ENCODE measurements at regions not wholly inside any gene's neighbourhood (a gene's known extent, or its start where the extent isn't known, plus 50 kb on each side); places are given as distances from the start of the nearest gene placed in this dataset.

GRCh38 chr2:118658596-118659198 is 188.8 kb downstream of the EN1 start:
- DNase-seq: no peak

GRCh38 chr2:118657466-118657865 is 190.0 kb downstream of the EN1 start:
- DNase-seq: no peak

- no peak for DNase-seq
These were observed 192.5 kb downstream of the EN1 start for GRCh38 chr2:118654945-118655344.

- no peak for DNase-seq
These were observed 197.1 kb downstream of the EN1 start for GRCh38 chr2:118650327-118650726.

GRCh38 chr2:118645876-118646275 is 201.6 kb downstream of the EN1 start:
- no peak for DNase-seq

- no peak for DNase-seq
These were observed 203.3 kb downstream of the EN1 start for GRCh38 chr2:118644190-118644589.

GRCh38 chr2:118643294-118643693 is 204.2 kb downstream of the EN1 start:
- DNase-seq: no peak

- DNase-seq: no peak
These were observed 204.9 kb downstream of the EN1 start for GRCh38 chr2:118642501-118642900.

GRCh38 chr2:118641711-118642110 is 205.7 kb downstream of the EN1 start:
- no peak for DNase-seq

- no peak for DNase-seq
These were observed 208.1 kb downstream of the EN1 start for GRCh38 chr2:118639371-118639770.

- no peak for DNase-seq
These were observed 209.0 kb downstream of the EN1 start for GRCh38 chr2:118638453-118638852.

GRCh38 chr2:118635891-118636290 is 211.6 kb downstream of the EN1 start:
- no peak for DNase-seq

GRCh38 chr2:118634876-118635275 is 212.6 kb downstream of the EN1 start:
- no peak for DNase-seq

GRCh38 chr2:118633371-118634018 is 214.0 kb downstream of the EN1 start:
- no peak for DNase-seq

GRCh38 chr2:118632921-118633320 is 214.5 kb downstream of the EN1 start:
- no peak for DNase-seq

- no peak for DNase-seq
These were observed 220.3 kb downstream of the EN1 start for GRCh38 chr2:118627156-118627555.

GRCh38 chr2:118622913-118623312 is 224.5 kb downstream of the EN1 start:
- no peak for DNase-seq

GRCh38 chr2:118622108-118622507 is 225.3 kb downstream of the EN1 start:
- DNase-seq: no peak

- no peak for DNase-seq
These were observed 229.2 kb downstream of the EN1 start for GRCh38 chr2:118618279-118618678.

GRCh38 chr2:118616432-118616831 is 231.0 kb downstream of the EN1 start:
- no peak for DNase-seq

- DNase-seq: no peak
These were observed 232.6 kb downstream of the EN1 start for GRCh38 chr2:118614841-118615271.

GRCh38 chr2:118613737-118614136 is 233.7 kb downstream of the EN1 start:
- DNase-seq: no peak

GRCh38 chr2:118611691-118612090 is 235.8 kb downstream of the EN1 start:
- no peak for DNase-seq

GRCh38 chr2:118609138-118609537 is 238.3 kb downstream of the EN1 start:
- DNase-seq: no peak

GRCh38 chr2:118607641-118608040 is 239.8 kb downstream of the EN1 start:
- DNase-seq: no peak

Measured in activated CD8-positive, alpha-beta memory T cell treated with anti-CD3 and anti-CD28 coated beads, Interleukin-2, amount 50 U/mL, for 4 hours (primary cell).